ENCODE measurements at regions not wholly inside any gene's neighbourhood (a gene's known extent, or its start where the extent isn't known, plus 50 kb on each side); places are given as distances from the start of the nearest gene placed in this dataset.

GRCh38 chr3:94360987-94361386, 298.1 kb downstream of the NSUN3 start:
- POLR2A ChIA-PET, result no interaction called here
- no peaks in the 10 kb centered on the region for H3K27me3 Mint-ChIP-seq (ENCODE audit: low read depth)

DNA sequence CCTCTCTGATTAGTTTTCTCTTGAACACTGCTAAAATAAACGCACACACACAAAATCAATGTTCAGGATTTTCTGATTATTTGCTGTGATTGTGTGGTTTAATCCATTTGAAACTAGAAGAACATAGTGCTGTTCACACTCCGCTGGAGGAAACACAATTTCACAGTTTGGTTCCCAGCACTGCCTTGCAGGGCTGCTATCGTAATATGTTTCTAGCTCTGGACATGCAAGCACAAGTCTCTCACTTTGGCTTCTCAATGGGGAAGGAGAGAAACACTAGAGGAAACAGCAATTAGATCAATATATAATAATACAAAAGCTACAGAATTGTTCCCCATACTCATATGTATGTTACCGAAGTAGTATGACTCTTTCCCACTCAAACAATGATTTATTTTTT, 299.5 kb downstream of the NSUN3 start:
- ChIA-PET POLR2A (no interaction called here), CTCF (no interaction called here)
- TF ChIP-seq ZBTB43 (CRISPR knock-in tag; IDR thresholded peaks at IDR 0.05), result no peak
- no peak for TF ChIP-seq E2F5 (CRISPR knock-in tag; IDR thresholded peaks at IDR 0.05)
- no peak for TF ChIP-seq ATF2 (CRISPR knock-in tag; IDR thresholded peaks at IDR 0.05; ENCODE audit: borderline replicate concordance, low read depth)
- TF ChIP-seq, protein P1, sequence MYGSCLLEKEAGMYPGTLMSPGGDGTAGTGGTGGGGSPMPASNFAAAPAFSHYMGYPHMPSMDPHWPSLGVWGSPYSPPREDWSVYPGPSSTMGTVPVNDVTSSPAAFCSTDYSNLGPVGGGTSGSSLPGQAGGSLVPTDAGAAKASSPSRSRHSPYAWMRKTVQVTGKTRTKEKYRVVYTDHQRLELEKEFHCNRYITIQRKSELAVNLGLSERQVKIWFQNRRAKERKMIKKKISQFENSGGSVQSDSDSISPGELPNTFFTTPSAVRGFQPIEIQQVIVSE (CRISPR knock-in tag; IDR thresholded peaks at IDR 0.05; ENCODE audit: borderline replicate concordance), result no peak
- TF ChIP-seq ETV6 (CRISPR knock-in tag; IDR thresholded peaks at IDR 0.05), result no peak
- no peak for ATAC-seq
- no peak overlapping the region for H3K4me3 Mint-ChIP-seq
- DNase-seq (ENCODE audit: low spot score), result no peak
- H3K9me3 Mint-ChIP-seq, result peaks cover 23% of the 10 kb centered on the region
- no peaks in the 10 kb centered on the region for H3K27me3 Mint-ChIP-seq (ENCODE audit: low read depth)
- H3K4me1 Mint-ChIP-seq, result no peaks in the 10 kb centered on the region
- no peak overlapping the region for H3K27ac Mint-ChIP-seq
- H3K36me3 Mint-ChIP-seq, result peaks cover 15% of the 10 kb centered on the region

More at GRCh38 chr3:94360987-94361386, 298.1 kb downstream of the NSUN3 start:
- Mint-ChIP-seq H3K4me3 (no peak overlapping the region), H3K27ac (no peak overlapping the region), H3K36me3 (peaks cover 2% of the 10 kb centered on the region; the same call in 1 of the 2 replicates), H3K9me3 (peaks cover 9% of the 10 kb centered on the region), H3K4me1 (no peaks in the 10 kb centered on the region)
- DNase-seq (ENCODE audit: low spot score) (no peak), ATAC-seq (no peak)
- TF ChIP-seq, protein P2, sequence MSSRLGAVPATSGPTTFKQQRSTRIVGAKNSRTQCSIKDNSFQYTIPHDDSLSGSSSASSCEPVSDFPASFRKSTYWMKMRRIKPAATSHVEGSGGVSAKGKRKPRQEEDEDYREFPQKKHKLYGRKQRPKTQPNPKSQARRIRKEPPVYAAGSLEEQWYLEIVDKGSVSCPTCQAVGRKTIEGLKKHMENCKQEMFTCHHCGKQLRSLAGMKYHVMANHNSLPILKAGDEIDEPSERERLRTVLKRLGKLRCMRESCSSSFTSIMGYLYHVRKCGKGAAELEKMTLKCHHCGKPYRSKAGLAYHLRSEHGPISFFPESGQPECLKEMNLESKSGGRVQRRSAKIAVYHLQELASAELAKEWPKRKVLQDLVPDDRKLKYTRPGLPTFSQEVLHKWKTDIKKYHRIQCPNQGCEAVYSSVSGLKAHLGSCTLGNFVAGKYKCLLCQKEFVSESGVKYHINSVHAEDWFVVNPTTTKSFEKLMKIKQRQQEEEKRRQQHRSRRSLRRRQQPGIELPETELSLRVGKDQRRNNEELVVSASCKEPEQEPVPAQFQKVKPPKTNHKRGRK (CRISPR knock-in tag; IDR thresholded peaks at IDR 0.05; ENCODE audit: borderline replicate concordance), result no peak
- TF ChIP-seq ZNF232 (CRISPR knock-in tag; IDR thresholded peaks at IDR 0.05) (no peak), NFE2L1 (CRISPR knock-in tag; IDR thresholded peaks at IDR 0.05) (no peak)
- CTCF ChIA-PET, result no interaction called here

- Mint-ChIP-seq H3K27ac (no peak overlapping the region), H3K36me3 (peaks cover 24% of the 10 kb centered on the region), H3K4me1 (no peaks in the 10 kb centered on the region), H3K9me3 (peaks cover 50% of the 10 kb centered on the region), H3K4me3 (no peak overlapping the region), H3K27me3 (ENCODE audit: low read depth) (no peaks in the 10 kb centered on the region)
- POLR2A ChIA-PET, result no interaction called here
- DNase-seq (ENCODE audit: low spot score) (no peak), ATAC-seq (no peak)
- CTCF ChIA-PET, result no interaction called here
- TF ChIP-seq MXD4 (CRISPR knock-in tag; IDR thresholded peaks at IDR 0.05; ENCODE audit: borderline replicate concordance) (no peak), ELF4 (CRISPR knock-in tag; IDR thresholded peaks at IDR 0.05; ENCODE audit: low read depth) (no peak), ATF1 (CRISPR knock-in tag; IDR thresholded peaks at IDR 0.05) (no peak), ZNF138 (CRISPR knock-in tag; conservative IDR thresholded peaks at IDR 0.05) (no peak), CREM (CRISPR knock-in tag; IDR thresholded peaks at IDR 0.05) (no peak), NFE2L1 (CRISPR knock-in tag; IDR thresholded peaks at IDR 0.05) (no peak), ZNF121 (CRISPR knock-in tag; IDR thresholded peaks at IDR 0.05) (no peak), PRRX2 (CRISPR knock-in tag; IDR thresholded peaks at IDR 0.05) (no peak), GABPB1 (CRISPR knock-in tag; IDR thresholded peaks at IDR 0.05) (no peak), FOXK1 (CRISPR knock-in tag; IDR thresholded peaks at IDR 0.05) (no peak), FOXJ3 (CRISPR knock-in tag; IDR thresholded peaks at IDR 0.05; ENCODE audit: borderline replicate concordance) (no peak)
- TF ChIP-seq, protein P2 (CRISPR knock-in tag; IDR thresholded peaks at IDR 0.05; ENCODE audit: borderline replicate concordance), result no peak
- TF ChIP-seq, protein P3, sequence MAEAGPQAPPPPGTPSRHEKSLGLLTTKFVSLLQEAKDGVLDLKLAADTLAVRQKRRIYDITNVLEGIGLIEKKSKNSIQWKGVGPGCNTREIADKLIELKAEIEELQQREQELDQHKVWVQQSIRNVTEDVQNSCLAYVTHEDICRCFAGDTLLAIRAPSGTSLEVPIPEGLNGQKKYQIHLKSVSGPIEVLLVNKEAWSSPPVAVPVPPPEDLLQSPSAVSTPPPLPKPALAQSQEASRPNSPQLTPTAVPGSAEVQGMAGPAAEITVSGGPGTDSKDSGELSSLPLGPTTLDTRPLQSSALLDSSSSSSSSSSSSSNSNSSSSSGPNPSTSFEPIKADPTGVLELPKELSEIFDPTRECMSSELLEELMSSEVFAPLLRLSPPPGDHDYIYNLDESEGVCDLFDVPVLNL (CRISPR knock-in tag; IDR thresholded peaks at IDR 0.05; ENCODE audit: borderline replicate concordance, low read depth), result no peak
- TF ChIP-seq, protein P4, sequence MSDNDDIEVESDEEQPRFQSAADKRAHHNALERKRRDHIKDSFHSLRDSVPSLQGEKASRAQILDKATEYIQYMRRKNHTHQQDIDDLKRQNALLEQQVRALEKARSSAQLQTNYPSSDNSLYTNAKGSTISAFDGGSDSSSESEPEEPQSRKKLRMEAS (CRISPR knock-in tag; IDR thresholded peaks at IDR 0.05), result no peak
- TF ChIP-seq, protein P5, sequence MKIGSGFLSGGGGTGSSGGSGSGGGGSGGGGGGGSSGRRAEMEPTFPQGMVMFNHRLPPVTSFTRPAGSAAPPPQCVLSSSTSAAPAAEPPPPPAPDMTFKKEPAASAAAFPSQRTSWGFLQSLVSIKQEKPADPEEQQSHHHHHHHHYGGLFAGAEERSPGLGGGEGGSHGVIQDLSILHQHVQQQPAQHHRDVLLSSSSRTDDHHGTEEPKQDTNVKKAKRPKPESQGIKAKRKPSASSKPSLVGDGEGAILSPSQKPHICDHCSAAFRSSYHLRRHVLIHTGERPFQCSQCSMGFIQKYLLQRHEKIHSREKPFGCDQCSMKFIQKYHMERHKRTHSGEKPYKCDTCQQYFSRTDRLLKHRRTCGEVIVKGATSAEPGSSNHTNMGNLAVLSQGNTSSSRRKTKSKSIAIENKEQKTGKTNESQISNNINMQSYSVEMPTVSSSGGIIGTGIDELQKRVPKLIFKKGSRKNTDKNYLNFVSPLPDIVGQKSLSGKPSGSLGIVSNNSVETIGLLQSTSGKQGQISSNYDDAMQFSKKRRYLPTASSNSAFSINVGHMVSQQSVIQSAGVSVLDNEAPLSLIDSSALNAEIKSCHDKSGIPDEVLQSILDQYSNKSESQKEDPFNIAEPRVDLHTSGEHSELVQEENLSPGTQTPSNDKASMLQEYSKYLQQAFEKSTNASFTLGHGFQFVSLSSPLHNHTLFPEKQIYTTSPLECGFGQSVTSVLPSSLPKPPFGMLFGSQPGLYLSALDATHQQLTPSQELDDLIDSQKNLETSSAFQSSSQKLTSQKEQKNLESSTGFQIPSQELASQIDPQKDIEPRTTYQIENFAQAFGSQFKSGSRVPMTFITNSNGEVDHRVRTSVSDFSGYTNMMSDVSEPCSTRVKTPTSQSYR (CRISPR knock-in tag; IDR thresholded peaks at IDR 0.05), result no peak
These were observed 302.1 kb downstream of the NSUN3 start for GRCh38 chr3:94365006-94365405.

Data from WTC11 (cell line).